ENCODE measurements at regions not wholly inside any gene's neighbourhood (a gene's known extent, or its start where the extent isn't known, plus 50 kb on each side); places are given as distances from the start of the nearest gene placed in this dataset.

DNA sequence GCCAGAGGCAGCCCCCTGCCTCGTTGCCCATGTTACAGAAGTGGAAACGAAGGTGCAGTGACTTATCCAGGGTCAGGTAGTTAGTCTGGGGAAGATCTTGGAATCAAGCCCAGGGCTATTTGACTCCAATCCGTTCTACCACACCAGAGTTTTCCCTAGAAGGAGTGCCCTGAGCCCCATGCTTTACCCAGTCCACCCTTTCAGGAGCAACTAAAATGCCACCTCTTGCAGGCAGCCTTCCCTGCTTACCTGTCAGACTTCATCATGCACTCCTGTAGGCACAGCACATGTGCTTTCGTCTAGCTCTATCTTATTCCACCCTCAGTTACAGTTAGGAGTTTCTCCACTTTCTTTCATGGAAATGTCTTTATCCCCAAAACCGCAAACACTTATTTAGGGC, 80.2 kb downstream of the CHST1 start:
- 69% methylated on average over 5 of the region's 5 CpGs for WGBS
- H3K27ac ChIP-seq = no peak overlapping the region
- no peak for TF ChIP-seq EP300 (IDR thresholded peaks at IDR 0.05)

GRCh38 chr11:45583981-45584566, 81.3 kb downstream of the CHST1 start:
- 70% methylated on average over 14 of the region's 15 CpGs for WGBS
- TF ChIP-seq EP300 (IDR thresholded peaks at IDR 0.05) (no peak), POLR2AphosphoS5 (IDR thresholded peaks at IDR 0.05) (no peak), CTCF (IDR thresholded peaks at IDR 0.05) (no peak), POLR2A (IDR thresholded peaks at IDR 0.05) (no peak)
- Histone ChIP-seq H3K27me3 (peaks cover 34% of the 10 kb centered on the region), H3K4me1 (no peaks in the 10 kb centered on the region), H3K9me3 (no peaks in the 10 kb centered on the region), H3K36me3 (no peaks in the 10 kb centered on the region), H3K4me3 (no peak overlapping the region), H3K27ac (no peak overlapping the region)
- no peak for DNase-seq (ENCODE audit: low spot score in 2 of 2)

More for the DNA sequence above, 80.2 kb downstream of the CHST1 start:
- Histone ChIP-seq H3K4me1 (no peaks in the 10 kb centered on the region), H3K36me3 (no peaks in the 10 kb centered on the region), H3K27me3 (peaks cover 34% of the 10 kb centered on the region), H3K4me3 (no peak overlapping the region), H3K9me3 (no peaks in the 10 kb centered on the region)
- no peak for DNase-seq (ENCODE audit: low spot score in 2 of 2)

DNA sequence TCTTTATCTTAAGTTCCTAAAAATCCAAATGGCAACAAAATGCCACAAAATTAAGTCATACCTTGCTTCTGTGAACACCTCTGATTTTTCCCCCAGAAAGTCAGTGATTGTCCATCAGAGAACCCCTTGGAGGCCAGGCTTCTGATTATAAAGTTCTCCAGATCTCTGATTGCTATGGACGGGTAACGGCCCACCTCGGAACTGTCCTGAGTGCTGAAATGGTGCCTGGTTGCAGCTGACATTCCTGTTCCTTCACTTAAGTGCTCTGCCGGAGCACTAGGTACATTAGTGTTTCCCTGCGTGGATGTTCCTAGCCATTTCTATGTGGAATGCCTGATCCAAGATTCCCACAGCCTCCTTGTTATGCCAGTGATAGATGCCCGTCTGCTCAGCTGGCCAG, 85.0 kb downstream of the CHST1 start:
- Histone ChIP-seq H3K4me3 (no peak overlapping the region), H3K27ac (no peak overlapping the region), H3K27me3 (peaks cover 63% of the 10 kb centered on the region), H3K36me3 (no peaks in the 10 kb centered on the region), H3K9me3 (no peaks in the 10 kb centered on the region), H3K4me1 (no peaks in the 10 kb centered on the region)
- 11% methylated on average over 6 of the region's 6 CpGs for WGBS
- TF ChIP-seq CTCF (IDR thresholded peaks at IDR 0.05) (no peak), EP300 (IDR thresholded peaks at IDR 0.05) (no peak), POLR2AphosphoS5 (IDR thresholded peaks at IDR 0.05) (no peak), POLR2A (IDR thresholded peaks at IDR 0.05) (no peak)
- no peak for DNase-seq (ENCODE audit: low spot score in 2 of 2)

GRCh38 chr11:45578316-45578715, 87.1 kb downstream of the CHST1 start:
- DNase-seq (ENCODE audit: low spot score in 2 of 2) = no peak
- H3K4me1 ChIP-seq = no peaks in the 10 kb centered on the region
- H3K36me3 ChIP-seq = no peaks in the 10 kb centered on the region
- TF ChIP-seq POLR2A (IDR thresholded peaks at IDR 0.05) (no peak), CTCF (IDR thresholded peaks at IDR 0.05) (no peak)
- no peaks in the 10 kb centered on the region for H3K9me3 ChIP-seq
- H3K4me3 ChIP-seq = no peak overlapping the region
- H3K27ac ChIP-seq = no peak overlapping the region
- H3K27me3 ChIP-seq = peaks cover 62% of the 10 kb centered on the region
- WGBS = 77% methylated on average over 3 of the region's 3 CpGs

DNA sequence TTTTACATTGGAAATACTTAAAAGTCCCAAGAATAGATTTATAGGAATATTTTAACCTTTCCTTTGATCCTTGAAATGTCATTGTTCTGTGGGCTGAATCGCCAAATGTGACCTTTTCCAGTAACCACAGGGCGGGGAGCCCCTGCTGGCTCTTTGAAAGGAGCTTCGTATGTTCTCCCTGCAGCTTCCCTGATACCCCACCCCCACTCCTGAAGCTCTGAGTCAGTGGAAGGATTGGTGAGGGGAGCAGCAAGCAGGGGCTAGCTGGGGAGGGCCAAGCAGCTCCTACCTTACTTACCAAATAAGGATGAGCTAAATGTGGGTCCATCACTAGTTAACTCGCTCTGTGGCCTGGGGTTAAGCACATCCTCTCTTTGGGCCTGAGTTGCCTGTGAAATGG, 87.7 kb downstream of the CHST1 start:
- H3K9me3 ChIP-seq = no peaks in the 10 kb centered on the region
- DNase-seq (ENCODE audit: low spot score in 2 of 2) = no peak
- 37% methylated on average over 4 of the region's 4 CpGs for WGBS
- no peaks in the 10 kb centered on the region for H3K4me1 ChIP-seq
- no peak overlapping the region for H3K27ac ChIP-seq
- no peak for TF ChIP-seq CTCF (IDR thresholded peaks at IDR 0.05)
- no peak for TF ChIP-seq EP300 (IDR thresholded peaks at IDR 0.05)
- TF ChIP-seq POLR2A (IDR thresholded peaks at IDR 0.05) = no peak
- no peak for TF ChIP-seq POLR2AphosphoS5 (IDR thresholded peaks at IDR 0.05)
- no peak overlapping the region for H3K4me3 ChIP-seq
- H3K27me3 ChIP-seq = peaks cover 64% of the 10 kb centered on the region
- no peaks in the 10 kb centered on the region for H3K36me3 ChIP-seq

Measured in suprapubic skin (tissue), 4 donors.